ENCODE measurements at regions not wholly inside any gene's neighbourhood (a gene's known extent, or its start where the extent isn't known, plus 50 kb on each side); places are given as distances from the start of the nearest gene placed in this dataset.

DNA sequence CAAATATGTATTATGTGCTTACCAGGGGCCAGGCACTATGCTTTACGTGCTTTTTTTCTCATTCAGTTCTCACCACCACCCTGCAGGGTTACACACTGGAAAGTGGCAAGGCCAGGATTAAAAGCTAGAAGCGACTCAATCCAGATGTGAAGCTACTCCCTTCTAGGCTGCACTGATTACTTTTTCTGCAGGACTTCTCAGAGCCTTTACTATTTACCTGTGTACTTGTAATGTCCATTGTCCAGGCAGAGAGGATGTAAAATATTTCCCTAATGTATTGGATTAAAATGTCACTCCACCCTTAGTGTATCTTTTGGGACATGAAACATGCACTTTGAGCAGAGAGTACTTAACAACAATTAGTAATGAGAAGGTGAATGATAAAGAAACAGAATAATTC lies 287.5 kb upstream of the EEF2KMT start:
- FAIRE-seq (no peak), DNase-seq (ENCODE audit: low spot score) (no peak), ATAC-seq (no peak)
- Histone ChIP-seq H3K9me3 (ENCODE audit: low read length) (no peaks in the 10 kb centered on the region), H4K20me1 (ENCODE audit: insufficient read depth, low read length) (no peaks in the 10 kb centered on the region), H3K27me3 (ENCODE audit: control insufficient read depth in 1 of 2, insufficient read depth in 2 of 2, low read length in 2 of 2) (peaks cover 0 to 34% of the 10 kb centered on the region in 2 experiments), H3K27ac (ENCODE audit: extremely low read length, insufficient read depth, low read length) (no peak overlapping the region), H2AFZ (ENCODE audit: low read length) (no peak overlapping the region), H3K9ac (ENCODE audit: insufficient read depth, low read depth, low read length) (no peak overlapping the region), H3K4me2 (ENCODE audit: low read depth, low read length) (no peak overlapping the region), H3K4me1 (ENCODE audit: insufficient read depth, low read length) (no peaks in the 10 kb centered on the region), H3K79me2 (ENCODE audit: insufficient read depth, low read length) (no peaks in the 10 kb centered on the region), H3K36me3 (replicated peaks in 1 of 2; ENCODE audit: control insufficient read depth in 1 of 2, insufficient read depth in 2 of 2, low read length in 2 of 2) (no peaks in the 10 kb centered on the region), H3K4me3 (replicated peaks in 1 of 3; ENCODE audit: insufficient read depth in 1 of 3, low read depth in 2 of 3, low read length in 3 of 3) (no peak overlapping the region)
- ChIA-PET CTCF (ENCODE audit: low intra/inter-chr PET ratio, low total read pairs) (no interaction called here), POLR2A (no interaction called here)
- in situ Hi-C loops (cut with HindIII; ENCODE audit: extremely low pct_ligation_motif_present, low pct_unique_long_range_greater_than_20kb) (no loop called here), intact Hi-C loops (cut with micrococcal nuclease; ENCODE audit: unreplicated experiment) (no loop called here)
- TF ChIP-seq, protein P1, sequence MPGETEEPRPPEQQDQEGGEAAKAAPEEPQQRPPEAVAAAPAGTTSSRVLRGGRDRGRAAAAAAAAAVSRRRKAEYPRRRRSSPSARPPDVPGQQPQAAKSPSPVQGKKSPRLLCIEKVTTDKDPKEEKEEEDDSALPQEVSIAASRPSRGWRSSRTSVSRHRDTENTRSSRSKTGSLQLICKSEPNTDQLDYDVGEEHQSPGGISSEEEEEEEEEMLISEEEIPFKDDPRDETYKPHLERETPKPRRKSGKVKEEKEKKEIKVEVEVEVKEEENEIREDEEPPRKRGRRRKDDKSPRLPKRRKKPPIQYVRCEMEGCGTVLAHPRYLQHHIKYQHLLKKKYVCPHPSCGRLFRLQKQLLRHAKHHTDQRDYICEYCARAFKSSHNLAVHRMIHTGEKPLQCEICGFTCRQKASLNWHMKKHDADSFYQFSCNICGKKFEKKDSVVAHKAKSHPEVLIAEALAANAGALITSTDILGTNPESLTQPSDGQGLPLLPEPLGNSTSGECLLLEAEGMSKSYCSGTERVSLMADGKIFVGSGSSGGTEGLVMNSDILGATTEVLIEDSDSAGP (CRISPR knock-in tag; IDR thresholded peaks at IDR 0.05; ENCODE audit: borderline replicate concordance) = no peak
- TF ChIP-seq TOE1 (CRISPR knock-in tag; IDR thresholded peaks at IDR 0.05) (no peak), SMYD3 (CRISPR knock-in tag; IDR thresholded peaks at IDR 0.05) (no peak), ZNF451 (CRISPR knock-in tag; IDR thresholded peaks at IDR 0.05) (no peak), ZNF30 (CRISPR knock-in tag; IDR thresholded peaks at IDR 0.05) (no peak), ZNF441 (CRISPR knock-in tag; IDR thresholded peaks at IDR 0.05; ENCODE audit: borderline replicate concordance) (no peak)
- TF ChIP-seq, protein P2, sequence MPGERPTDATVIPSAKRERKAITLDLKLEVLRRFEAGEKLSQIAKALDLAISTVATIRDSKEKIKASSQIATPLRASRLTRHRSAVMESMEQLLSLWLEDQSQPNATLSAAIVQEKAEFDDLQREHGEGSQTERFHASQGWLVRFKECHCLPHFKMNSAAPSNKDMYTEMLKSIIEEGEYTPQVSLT (CRISPR knock-in tag; IDR thresholded peaks at IDR 0.05; ENCODE audit: borderline replicate concordance, low read depth) = no peak
- TF ChIP-seq, protein P3, sequence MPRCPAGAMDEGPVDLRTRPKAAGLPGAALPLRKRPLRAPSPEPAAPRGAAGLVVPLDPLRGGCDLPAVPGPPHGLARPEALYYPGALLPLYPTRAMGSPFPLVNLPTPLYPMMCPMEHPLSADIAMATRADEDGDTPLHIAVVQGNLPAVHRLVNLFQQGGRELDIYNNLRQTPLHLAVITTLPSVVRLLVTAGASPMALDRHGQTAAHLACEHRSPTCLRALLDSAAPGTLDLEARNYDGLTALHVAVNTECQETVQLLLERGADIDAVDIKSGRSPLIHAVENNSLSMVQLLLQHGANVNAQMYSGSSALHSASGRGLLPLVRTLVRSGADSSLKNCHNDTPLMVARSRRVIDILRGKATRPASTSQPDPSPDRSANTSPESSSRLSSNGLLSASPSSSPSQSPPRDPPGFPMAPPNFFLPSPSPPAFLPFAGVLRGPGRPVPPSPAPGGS (CRISPR knock-in tag; IDR thresholded peaks at IDR 0.05) = no peak
- no TSS peak for BruUV-seq (replicated peaks)
- WGBS (ENCODE audit: low lambda C conversion rate) = 6% methylated on average over 2 of the region's 2 CpGs

All from HepG2 (cell line).